Mammary epithelial cell (primary cell): ENCODE measurements at regions not wholly inside any gene's neighbourhood (a gene's known extent, or its start where the extent isn't known, plus 50 kb on each side); places are given as distances from the start of the nearest gene placed in this dataset.

Experiments
- CTCF ChIP-seq, 2 donors: IDR thresholded peaks in 1 of 2; conservative IDR thresholded peaks in 1 of 2; 2 replicates each; pipeline ENCODE4 v1.5.1; 2011 to 2012; ENCODE audit warnings: inconsistent platforms in 2 of 2, low read length in 2 of 2, mild to moderate bottlenecking in 2 of 2, control low read depth in 1 of 2, low read depth in 1 of 2; ENCODE audit not compliant: insufficient read depth in 1 of 2; ENCODE audit errors: extremely low read depth in 1 of 2
- EZH2 ChIP-seq: IDR thresholded peaks from 2 replicates; pipeline ENCODE4 v1.6.1; 2012; ENCODE audit warnings: low read length, inconsistent platforms, borderline replicate concordance

GRCh38 chr6:6981681-6982322 is 126.0 kb upstream of the RREB1 start:
- TF ChIP-seq CTCF (conservative IDR thresholded peaks at IDR 0.05 in 1 of 2, IDR thresholded peaks at IDR 0.05 in 1 of 2; ENCODE audit: extremely low read depth in 1 of 2, insufficient read depth in 1 of 2, low read depth in 1 of 2, low read length in 2 of 2) (no peak), EZH2 (no peak)
